ENCODE measurements at regions not wholly inside any gene's neighbourhood (a gene's known extent, or its start where the extent isn't known, plus 50 kb on each side); places are given as distances from the start of the nearest gene placed in this dataset.

- H3K27me3 Mint-ChIP-seq (ENCODE audit: low read depth), result no peaks in the 10 kb centered on the region
- TF ChIP-seq SMAD4 (CRISPR knock-in tag; IDR thresholded peaks at IDR 0.05), result no peak
- TF ChIP-seq ZNF263 (CRISPR knock-in tag; IDR thresholded peaks at IDR 0.05; ENCODE audit: low read depth), result no peak
- peak; percentile 97 for TF ChIP-seq HMGA2 (CRISPR knock-in tag; IDR thresholded peaks at IDR 0.05)
- no peak for TF ChIP-seq USF2 (CRISPR knock-in tag; IDR thresholded peaks at IDR 0.05)
- TF ChIP-seq MYBL2 (CRISPR knock-in tag; IDR thresholded peaks at IDR 0.05), result no peak
- H3K27ac Mint-ChIP-seq, result no peak overlapping the region
- no peak for ATAC-seq
- H3K4me1 Mint-ChIP-seq, result peaks cover 11% of the 10 kb centered on the region
- no peak for DNase-seq (ENCODE audit: low spot score)
- no peaks in the 10 kb centered on the region for H3K9me3 Mint-ChIP-seq
- ChIA-PET CTCF (no interaction called here), POLR2A (no interaction called here)
- no peak overlapping the region for H3K4me3 Mint-ChIP-seq
- no peaks in the 10 kb centered on the region for H3K36me3 Mint-ChIP-seq
Measured at GRCh38 chr6:82078286-82078908, 169.1 kb downstream of the IBTK start.

GRCh38 chr6:82076916-82077315 is 170.6 kb downstream of the IBTK start:
- POLR2A ChIA-PET, result no interaction called here
- ATAC-seq, result no peak
- no peaks in the 10 kb centered on the region for H3K36me3 Mint-ChIP-seq
- DNase-seq (ENCODE audit: low spot score), result no peak
- CTCF ChIA-PET, result no interaction called here
- no peaks in the 10 kb centered on the region for H3K27me3 Mint-ChIP-seq (ENCODE audit: low read depth)
- peaks cover 12% of the 10 kb centered on the region for H3K4me1 Mint-ChIP-seq
- no peak overlapping the region for H3K27ac Mint-ChIP-seq
- H3K9me3 Mint-ChIP-seq, result no peaks in the 10 kb centered on the region
- H3K4me3 Mint-ChIP-seq, result no peak overlapping the region
- no peak for TF ChIP-seq ZNF121 (CRISPR knock-in tag; IDR thresholded peaks at IDR 0.05)
- no peak for TF ChIP-seq E2F1 (CRISPR knock-in tag; IDR thresholded peaks at IDR 0.05)
- no peak for TF ChIP-seq ELF4 (CRISPR knock-in tag; IDR thresholded peaks at IDR 0.05; ENCODE audit: low read depth)
- TF ChIP-seq HMGXB4 (CRISPR knock-in tag; IDR thresholded peaks at IDR 0.05), result no peak
- no peak for TF ChIP-seq EMX1 (CRISPR knock-in tag; IDR thresholded peaks at IDR 0.05)
- no peak for TF ChIP-seq FOXP4 (CRISPR knock-in tag; IDR thresholded peaks at IDR 0.05)
- TF ChIP-seq ZNF512 (CRISPR knock-in tag; IDR thresholded peaks at IDR 0.05; ENCODE audit: borderline replicate concordance), result no peak
- no peak for TF ChIP-seq E2F5 (CRISPR knock-in tag; IDR thresholded peaks at IDR 0.05)
- no peak for TF ChIP-seq SOX15 (CRISPR knock-in tag; IDR thresholded peaks at IDR 0.05)
- TF ChIP-seq JAZF1 (CRISPR knock-in tag; IDR thresholded peaks at IDR 0.05), result no peak
- TF ChIP-seq NFE2L1 (CRISPR knock-in tag; IDR thresholded peaks at IDR 0.05), result no peak
- TF ChIP-seq IRF1 (CRISPR knock-in tag; IDR thresholded peaks at IDR 0.05), result no peak
- no peak for TF ChIP-seq ZNF232 (CRISPR knock-in tag; IDR thresholded peaks at IDR 0.05)
- TF ChIP-seq NR3C1 (CRISPR knock-in tag; conservative IDR thresholded peaks at IDR 0.05; ENCODE audit: low read depth), result no peak
- TF ChIP-seq ZNF425 (CRISPR knock-in tag; conservative IDR thresholded peaks at IDR 0.05), result no peak
- no peak for TF ChIP-seq ZNF281 (CRISPR knock-in tag; IDR thresholded peaks at IDR 0.05)
- TF ChIP-seq FOXJ3 (CRISPR knock-in tag; IDR thresholded peaks at IDR 0.05; ENCODE audit: borderline replicate concordance), result no peak

Data from WTC11 (cell line).